CD4-positive, CD25-positive, alpha-beta regulatory T cell (primary cell): ENCODE measurements at regions not wholly inside any gene's neighbourhood (a gene's known extent, or its start where the extent isn't known, plus 50 kb on each side); places are given as distances from the start of the nearest gene placed in this dataset.
"Not testable (repeated sequence)": the region's sequence is repeated elsewhere in the genome, so short reads cannot be mapped to it uniquely, and the experiment has no call there.

ENCODE experiments used
- ATAC-seq, 2 donors: fragments of 150-1000 bp; cut with Tn5 transposase; one replicate each; pipeline ENCODE4 v1.10.0; 2021; ENCODE audit warnings: low read depth in 2 of 2, moderate number of reproducible peaks in 2 of 2, moderate library complexity in 1 of 2
- DNase-seq, 3 donors: peaks; one replicate each; pipeline versions ENCODE4 v3.0.0 to v3.0.0-alpha.2; 2012 to 2022; ENCODE audit warnings: mixed read lengths in 1 of 3
- H3K27ac ChIP-seq: one replicate; pipeline ENCODE4 v1.7.0; 2013; ENCODE audit warnings: mild to moderate bottlenecking, low read length; ENCODE audit not compliant: insufficient read depth, poor library complexity, severe bottlenecking
- H3K27me3 ChIP-seq: one replicate; pipeline ENCODE4 v1.7.0; 2013; ENCODE audit warnings: low read length; ENCODE audit not compliant: control insufficient read depth, insufficient read depth
- H3K36me3 ChIP-seq: one replicate; pipeline ENCODE4 v1.7.0; 2013; ENCODE audit warnings: mild to moderate bottlenecking, low read length, moderate library complexity; ENCODE audit not compliant: control insufficient read depth, insufficient read depth
- H3K4me1 ChIP-seq: 2 replicates; pipeline ENCODE4 v1.7.0; 2013; ENCODE audit warnings: mild to moderate bottlenecking, low read length; ENCODE audit not compliant: insufficient read depth, control insufficient read depth, poor library complexity, severe bottlenecking
- H3K4me3 ChIP-seq: one replicate; pipeline ENCODE4 v1.7.0; 2013; ENCODE audit warnings: low read depth, mild to moderate bottlenecking, low read length, moderate library complexity
- H3K9me3 ChIP-seq, 2 experiments: 1 replicate in 1 of 2; 2 replicates in 1 of 2; pipeline ENCODE4 v1.7.0; 2013; ENCODE audit warnings: low read length in 2 of 2, mild to moderate bottlenecking in 1 of 2, moderate library complexity in 1 of 2; ENCODE audit not compliant: control insufficient read depth in 2 of 2
- H3K27ac Mint-ChIP-seq, 3 donors: one replicate each; pipeline ENCODE4 v1.8.0; 2020 to 2022; ENCODE audit warnings: mild to moderate bottlenecking in 3 of 3, mixed read lengths in 3 of 3, moderate library complexity in 2 of 3
- H3K27me3 Mint-ChIP-seq: one replicate; pipeline ENCODE4 v1.8.0; 2022; ENCODE audit warnings: mild to moderate bottlenecking, mixed read lengths
- H3K36me3 Mint-ChIP-seq: one replicate; pipeline ENCODE4 v1.8.0; 2020; ENCODE audit warnings: mixed read lengths
- H3K4me1 Mint-ChIP-seq, 4 donors: one replicate each; pipeline ENCODE4 v1.8.0; 2020 to 2022; ENCODE audit warnings: mixed read lengths in 4 of 4, mild to moderate bottlenecking in 1 of 4
- H3K4me3 Mint-ChIP-seq, 4 donors: one replicate each; pipeline ENCODE4 v1.8.0; 2020 to 2022; ENCODE audit warnings: mild to moderate bottlenecking in 4 of 4, mixed read lengths in 4 of 4, moderate library complexity in 3 of 4
- H3K9me3 Mint-ChIP-seq, 7 donors: one replicate each; pipeline ENCODE4 v1.8.0; 2020 to 2022; ENCODE audit warnings: mixed read lengths in 7 of 7, mild to moderate bottlenecking in 3 of 7, moderate library complexity in 2 of 7

DNA sequence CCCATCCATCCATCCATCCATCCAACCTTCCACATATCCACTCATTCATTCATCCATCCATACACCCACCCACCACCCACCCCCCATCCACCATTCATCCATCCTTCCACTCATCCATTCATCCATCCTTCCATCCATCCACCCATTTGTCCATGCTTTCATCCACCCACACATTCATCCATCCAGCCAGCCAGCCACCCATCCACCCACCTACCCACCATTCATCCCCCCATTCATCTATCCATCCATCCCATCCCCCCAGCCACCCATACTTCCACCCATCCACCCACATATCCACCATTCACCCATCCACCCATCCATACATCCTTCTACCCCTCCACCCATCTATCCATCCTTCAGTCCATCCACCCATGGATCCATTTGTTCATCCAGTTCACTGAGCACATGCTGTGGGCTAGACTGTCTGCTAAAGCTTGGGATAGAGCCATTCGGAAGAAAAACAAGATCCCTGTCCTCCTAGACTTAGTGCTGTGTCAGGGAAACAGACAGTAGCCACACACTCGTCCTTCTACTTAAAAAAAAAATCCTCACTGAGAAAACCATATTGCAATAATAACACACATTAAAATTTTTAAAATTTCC lies 377.5 kb downstream of the ADGRD1 start:
- Histone ChIP-seq H3K9me3 (no peaks in the 10 kb centered on the region), H3K4me1 (no peaks in the 10 kb centered on the region), H3K36me3 (no peaks in the 10 kb centered on the region), H3K4me3 (no peak overlapping the region), H3K27me3 (no peaks in the 10 kb centered on the region), H3K27ac (no peak overlapping the region)
- Mint-ChIP-seq H3K4me1 (no peaks in the 10 kb centered on the region), H3K27ac (peak overlapping the region in 1 of 3 donors; percentile 39), H3K36me3 (no peaks in the 10 kb centered on the region), H3K9me3 (peaks cover 0 to 1% (median 0%) of the 10 kb centered on the region in 7 donors), H3K4me3 (no peak overlapping the region), H3K27me3 (no peaks in the 10 kb centered on the region)
- ATAC-seq (no peak), DNase-seq (no peak)

DNA sequence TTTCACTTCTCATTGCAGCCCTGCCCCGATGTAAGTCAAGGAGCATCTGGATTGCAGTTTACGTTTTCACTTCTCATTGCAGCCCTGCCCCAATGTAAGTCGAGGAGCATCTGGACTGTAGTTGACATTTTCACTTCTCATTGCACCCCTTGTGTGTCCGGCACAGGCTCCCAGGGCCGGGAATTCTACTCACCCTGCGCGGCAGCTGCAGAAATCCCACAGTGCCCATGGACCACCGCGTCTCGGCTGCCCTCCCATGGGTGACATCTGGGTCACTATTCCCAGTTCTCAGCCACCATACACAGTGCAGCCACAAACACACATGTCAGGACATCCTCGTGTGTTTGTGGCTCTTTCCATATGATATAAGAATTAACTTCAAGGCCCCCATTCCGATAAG lies 378.5 kb downstream of the ADGRD1 start:
- Mint-ChIP-seq H3K36me3 (no peaks in the 10 kb centered on the region), H3K27me3 (peaks cover 2% of the 10 kb centered on the region), H3K27ac (no peak overlapping the region), H3K4me1 (no peaks in the 10 kb centered on the region), H3K9me3 (no peaks in the 10 kb centered on the region), H3K4me3 (no peak overlapping the region)
- no peak overlapping the region for H3K27ac ChIP-seq
- no peaks in the 10 kb centered on the region for H3K9me3 ChIP-seq
- no peaks in the 10 kb centered on the region for H3K36me3 ChIP-seq
- no peaks in the 10 kb centered on the region for H3K4me1 ChIP-seq
- H3K27me3 ChIP-seq = no peaks in the 10 kb centered on the region
- no peak for ATAC-seq
- H3K4me3 ChIP-seq = no peak overlapping the region
- no peak for DNase-seq

DNA sequence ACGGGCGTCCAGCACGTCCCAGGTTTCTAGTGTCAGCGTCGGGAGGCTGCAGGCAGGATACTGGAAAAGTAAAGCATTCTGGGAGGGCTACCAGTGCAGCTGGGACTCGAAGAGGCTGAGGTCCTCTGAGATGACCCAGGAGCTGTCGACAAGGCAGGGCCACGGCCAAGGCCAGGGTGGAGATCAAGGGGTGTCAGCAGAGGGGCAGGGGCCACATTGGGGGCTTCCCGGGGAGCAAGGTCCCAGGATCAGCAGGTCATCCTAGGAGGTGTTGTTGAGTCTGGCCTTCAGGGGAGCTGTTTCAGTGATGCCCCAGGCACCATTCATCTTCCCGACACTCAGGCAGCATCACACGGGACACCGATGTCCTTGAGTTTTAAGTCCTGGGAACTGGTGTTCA lies 377.8 kb upstream of the SFSWAP start:
- no peak for ATAC-seq
- Histone ChIP-seq H3K4me1 (no peaks in the 10 kb centered on the region), H3K9me3 (no peaks in the 10 kb centered on the region), H3K36me3 (no peaks in the 10 kb centered on the region), H3K4me3 (no peak overlapping the region), H3K27me3 (no peaks in the 10 kb centered on the region), H3K27ac (no peak overlapping the region)
- Mint-ChIP-seq H3K27me3 (peaks cover 7% of the 10 kb centered on the region), H3K27ac (no peak overlapping the region), H3K36me3 (no peaks in the 10 kb centered on the region), H3K4me1 (no peaks in the 10 kb centered on the region), H3K4me3 (no peak overlapping the region), H3K9me3 (no peaks in the 10 kb centered on the region)
- no peak for DNase-seq

GRCh38 chr12:131333621-131334440 lies 377.1 kb upstream of the SFSWAP start:
- H3K4me3 ChIP-seq = no peak overlapping the region
- DNase-seq (no peak), ATAC-seq (no peak)
- no peaks in the 10 kb centered on the region for H3K4me1 ChIP-seq
- H3K27me3 ChIP-seq = no peaks in the 10 kb centered on the region
- Mint-ChIP-seq H3K4me1 (no peaks in the 10 kb centered on the region), H3K27me3 (peaks cover 7% of the 10 kb centered on the region), H3K9me3 (peaks cover 0 to 1% (median 0%) of the 10 kb centered on the region in 7 donors), H3K27ac (no peak overlapping the region), H3K4me3 (no peak overlapping the region), H3K36me3 (no peaks in the 10 kb centered on the region)
- no peaks in the 10 kb centered on the region for H3K36me3 ChIP-seq
- no peaks in the 10 kb centered on the region for H3K9me3 ChIP-seq
- no peak overlapping the region for H3K27ac ChIP-seq

- Histone ChIP-seq H3K4me3 (no peak overlapping the region), H3K4me1 (no peaks in the 10 kb centered on the region), H3K36me3 (no peaks in the 10 kb centered on the region), H3K27me3 (no peaks in the 10 kb centered on the region), H3K9me3 (no peaks in the 10 kb centered on the region), H3K27ac (no peak overlapping the region)
- no peak overlapping the region for H3K27ac Mint-ChIP-seq
- ATAC-seq (no peak), DNase-seq (no peak)
- no peaks in the 10 kb centered on the region for H3K4me1 Mint-ChIP-seq
- no peak overlapping the region for H3K4me3 Mint-ChIP-seq
- H3K9me3 Mint-ChIP-seq = peaks cover 0 to 1% (median 0%) of the 10 kb centered on the region in 7 donors
- no peaks in the 10 kb centered on the region for H3K36me3 Mint-ChIP-seq
- peaks cover 7% of the 10 kb centered on the region for H3K27me3 Mint-ChIP-seq
Observed at GRCh38 chr12:131334835-131335234, 376.1 kb upstream of the SFSWAP start.

GRCh38 chr12:131335456-131335855 lies 375.4 kb upstream of the SFSWAP start:
- Mint-ChIP-seq H3K4me3 (no peak overlapping the region), H3K27me3 (peaks cover 7% of the 10 kb centered on the region), H3K9me3 (peaks cover 0 to 3% (median 0%) of the 10 kb centered on the region in 7 donors), H3K4me1 (no peaks in the 10 kb centered on the region), H3K36me3 (no peaks in the 10 kb centered on the region), H3K27ac (no peak overlapping the region)
- H3K27ac ChIP-seq = no peak overlapping the region
- no peaks in the 10 kb centered on the region for H3K9me3 ChIP-seq
- H3K4me1 ChIP-seq = no peaks in the 10 kb centered on the region
- H3K36me3 ChIP-seq = no peaks in the 10 kb centered on the region
- DNase-seq (no peak), ATAC-seq (no peak)
- H3K4me3 ChIP-seq = no peak overlapping the region
- no peaks in the 10 kb centered on the region for H3K27me3 ChIP-seq

DNA sequence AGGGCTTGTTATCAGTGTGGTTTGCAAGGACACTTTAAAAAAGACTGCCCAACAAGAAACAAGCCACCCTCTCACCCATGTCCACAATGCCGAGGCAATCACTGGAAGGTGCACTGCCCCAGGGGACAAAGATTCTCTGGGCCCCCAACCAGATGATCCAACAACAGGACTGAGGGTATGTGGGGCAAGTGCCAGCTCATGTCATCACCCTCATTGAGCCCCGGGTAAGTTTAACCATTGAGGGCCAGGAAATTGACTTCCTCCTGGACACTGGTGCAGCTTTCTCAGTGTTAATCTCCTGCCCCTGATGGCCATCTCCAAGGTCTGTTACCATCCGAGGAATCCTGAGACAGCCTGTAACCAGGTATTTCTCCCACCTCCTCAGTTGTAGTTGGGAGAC lies 373.0 kb upstream of the SFSWAP start:
- H3K4me1 ChIP-seq, H3K27ac Mint-ChIP-seq, H3K36me3 ChIP-seq, H3K36me3 Mint-ChIP-seq, H3K4me3 ChIP-seq, H3K9me3 ChIP-seq, H3K27me3 ChIP-seq, H3K9me3 Mint-ChIP-seq, H3K27ac ChIP-seq, H3K4me3 Mint-ChIP-seq, ATAC-seq, H3K27me3 Mint-ChIP-seq, DNase-seq, H3K4me1 Mint-ChIP-seq: not testable (repeated sequence)
